Suprapubic skin (tissue), 4 donors: ENCODE measurements at regions not wholly inside any gene's neighbourhood (a gene's known extent, or its start where the extent isn't known, plus 50 kb on each side); places are given as distances from the start of the nearest gene placed in this dataset.

Experiments
- POLR2A ChIP-seq, 2 donors: fragments of 450-650 bp; IDR thresholded peaks; one replicate each; pipeline ENCODE4 v1.6.1; 2017; ENCODE audit warnings: antibody characterized with exemption in 2 of 2, mild to moderate bottlenecking in 2 of 2, moderate library complexity in 2 of 2
- POLR2AphosphoS5 ChIP-seq, 3 donors: sonication (generic); formaldehyde crosslinking; IDR thresholded peaks; one replicate each; pipeline ENCODE4 v1.6.1; 2017; ENCODE audit warnings: antibody characterized with exemption in 3 of 3
- TF ChIP-seq, protein P1 (sequence below), 2 donors: fragments of 200-600 bp in 1 of 2; fragments of 450-650 bp in 1 of 2; sonication (generic) in 1 of 2; IDR thresholded peaks; one replicate each; pipeline ENCODE4 v1.5.1; 2016 to 2019; ENCODE audit warnings: antibody characterized with exemption in 2 of 2, mild to moderate bottlenecking in 1 of 2, moderate library complexity in 1 of 2

DNA sequence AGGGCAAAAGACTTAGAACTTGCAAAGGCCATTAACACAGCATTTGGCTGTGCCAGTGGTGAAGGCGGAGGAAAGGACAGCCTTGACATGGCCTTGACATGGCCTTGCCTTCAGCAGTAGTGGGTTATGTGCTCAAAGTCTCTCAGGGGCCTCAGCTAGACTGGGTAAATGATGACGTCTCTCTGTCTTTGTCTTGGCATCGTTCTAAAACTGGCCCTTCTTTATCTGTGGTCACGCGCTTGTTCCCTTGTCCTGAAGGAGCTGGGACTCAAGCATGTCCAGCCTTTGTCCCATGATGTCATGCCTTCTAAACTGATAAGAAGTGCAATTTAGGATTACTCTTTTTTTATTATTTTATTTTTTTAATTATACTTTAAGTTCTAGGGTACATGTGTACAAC is 88.7 kb upstream of the ATP10B start:
- TF ChIP-seq POLR2AphosphoS5 (IDR thresholded peaks at IDR 0.05) (no peak), POLR2A (IDR thresholded peaks at IDR 0.05) (no peak)
- TF ChIP-seq, protein P1, sequence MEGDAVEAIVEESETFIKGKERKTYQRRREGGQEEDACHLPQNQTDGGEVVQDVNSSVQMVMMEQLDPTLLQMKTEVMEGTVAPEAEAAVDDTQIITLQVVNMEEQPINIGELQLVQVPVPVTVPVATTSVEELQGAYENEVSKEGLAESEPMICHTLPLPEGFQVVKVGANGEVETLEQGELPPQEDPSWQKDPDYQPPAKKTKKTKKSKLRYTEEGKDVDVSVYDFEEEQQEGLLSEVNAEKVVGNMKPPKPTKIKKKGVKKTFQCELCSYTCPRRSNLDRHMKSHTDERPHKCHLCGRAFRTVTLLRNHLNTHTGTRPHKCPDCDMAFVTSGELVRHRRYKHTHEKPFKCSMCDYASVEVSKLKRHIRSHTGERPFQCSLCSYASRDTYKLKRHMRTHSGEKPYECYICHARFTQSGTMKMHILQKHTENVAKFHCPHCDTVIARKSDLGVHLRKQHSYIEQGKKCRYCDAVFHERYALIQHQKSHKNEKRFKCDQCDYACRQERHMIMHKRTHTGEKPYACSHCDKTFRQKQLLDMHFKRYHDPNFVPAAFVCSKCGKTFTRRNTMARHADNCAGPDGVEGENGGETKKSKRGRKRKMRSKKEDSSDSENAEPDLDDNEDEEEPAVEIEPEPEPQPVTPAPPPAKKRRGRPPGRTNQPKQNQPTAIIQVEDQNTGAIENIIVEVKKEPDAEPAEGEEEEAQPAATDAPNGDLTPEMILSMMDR (IDR thresholded peaks at IDR 0.05), result no peak
